GM19463 (cell line): ENCODE measurements at regions not wholly inside any gene's neighbourhood (a gene's known extent, or its start where the extent isn't known, plus 50 kb on each side); places are given as distances from the start of the nearest gene placed in this dataset.

Source experiments
- ATAC-seq: cut with Tn5 transposase; IDR thresholded peaks from one replicate; pipeline ENCODE4 v1.9.1; 2021; ENCODE audit warnings: mild to moderate bottlenecking, moderate library complexity; ENCODE audit not compliant: unreplicated experiment

DNA sequence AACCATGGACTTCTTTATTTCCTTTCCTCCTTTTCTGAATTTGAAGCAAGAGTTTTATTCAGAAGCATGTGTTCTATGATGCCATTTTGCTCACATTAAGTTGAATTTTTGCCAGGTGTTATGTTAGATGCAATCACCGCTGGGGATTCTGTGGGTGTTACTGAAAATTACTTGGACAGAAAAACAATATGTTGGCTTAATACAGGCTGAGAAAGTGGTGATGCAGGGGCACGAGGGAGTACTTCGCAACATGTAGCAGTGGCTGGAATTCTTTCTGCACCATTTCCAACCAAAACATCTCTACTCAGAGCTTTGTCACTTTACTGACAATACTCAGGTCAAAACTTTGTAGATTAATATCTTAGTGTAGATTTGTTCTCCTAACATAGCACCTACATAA is 109.2 kb upstream of the PCDH18 start:
- no peak for ATAC-seq

DNA sequence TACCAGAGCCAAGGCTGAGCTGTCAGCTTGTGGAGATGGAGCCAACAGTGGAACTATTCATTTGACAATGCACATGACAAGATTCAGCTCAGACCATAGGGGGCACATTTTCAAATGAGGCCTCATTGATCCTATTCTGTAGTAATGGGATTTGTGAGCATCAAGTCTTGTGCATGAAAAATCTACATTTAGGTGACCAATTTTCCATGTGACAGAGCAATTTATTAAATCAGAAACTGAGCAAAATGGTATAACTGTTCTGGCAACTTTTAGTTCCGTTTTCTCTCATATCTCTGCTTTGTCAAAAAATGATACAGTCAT is 108.5 kb upstream of the PCDH18 start:
- no peak for ATAC-seq

DNA sequence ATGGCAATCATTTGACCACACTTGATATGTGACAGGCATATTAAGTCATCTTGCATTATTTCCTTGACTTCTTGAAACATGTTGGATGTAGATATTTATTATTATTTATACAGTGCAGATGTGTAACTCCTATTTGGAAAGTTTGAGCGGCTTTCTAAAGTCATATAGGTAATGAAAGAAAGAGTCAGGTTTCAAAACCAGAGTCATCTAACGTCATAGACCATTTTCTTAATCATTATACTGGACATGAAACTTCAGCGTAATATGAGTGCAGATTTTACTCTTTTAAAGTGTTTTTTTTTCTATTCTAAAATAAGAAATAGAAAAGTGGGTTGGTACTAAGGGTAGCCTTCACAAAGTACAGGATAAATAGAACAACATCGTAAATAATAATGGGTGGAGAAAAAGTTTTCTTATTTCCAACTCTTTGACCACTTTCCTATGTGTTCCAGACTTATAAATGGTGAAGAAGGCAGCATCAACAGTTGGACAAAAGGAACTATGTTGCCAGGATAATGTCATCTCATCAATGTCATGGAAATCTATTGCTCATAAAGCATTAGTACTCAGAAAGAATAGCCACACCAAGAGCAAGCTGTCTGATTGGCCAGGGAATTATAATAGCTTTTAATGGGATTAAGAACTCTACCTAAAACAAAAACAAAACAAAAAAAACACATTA is 108.0 kb upstream of the PCDH18 start:
- ATAC-seq, result peak; percentile 56

DNA sequence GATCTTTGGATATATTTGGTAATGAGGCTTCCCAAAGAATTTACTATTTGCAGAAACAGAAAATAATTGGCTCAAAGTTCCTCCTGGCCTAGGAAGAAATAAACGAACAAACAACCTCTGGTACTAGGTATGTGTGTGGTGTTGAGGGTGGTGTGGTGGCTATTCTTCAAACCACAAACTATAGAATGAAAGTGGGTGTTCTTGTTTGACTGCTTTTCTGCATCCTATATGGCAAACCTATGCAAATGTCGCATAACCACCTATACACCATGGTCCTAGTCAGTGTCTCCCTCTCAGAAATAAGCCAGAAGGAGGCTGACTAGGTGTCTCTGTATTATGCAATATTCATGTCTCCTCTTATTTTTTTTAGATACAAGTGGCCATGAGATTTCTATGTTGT is 106.6 kb upstream of the PCDH18 start:
- no peak for ATAC-seq

DNA sequence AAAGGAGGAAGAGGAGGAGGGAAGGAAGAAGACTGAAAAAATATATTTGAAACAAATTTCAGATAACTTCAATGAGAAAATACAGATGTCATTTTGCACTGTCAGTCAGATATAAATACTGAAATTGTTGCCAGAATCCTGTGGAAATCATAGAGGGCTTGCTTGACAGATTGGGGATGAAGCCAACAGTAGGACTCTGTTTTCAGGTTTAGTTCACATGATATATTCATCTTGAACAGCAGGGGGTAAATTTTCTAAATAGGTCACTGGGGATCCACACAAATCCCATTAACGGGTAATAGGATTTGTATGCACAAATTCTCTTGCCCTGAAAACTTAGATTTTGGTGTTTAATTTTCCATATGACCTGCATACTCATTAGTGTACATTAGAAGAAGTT is 103.3 kb upstream of the PCDH18 start:
- ATAC-seq, result no peak

DNA sequence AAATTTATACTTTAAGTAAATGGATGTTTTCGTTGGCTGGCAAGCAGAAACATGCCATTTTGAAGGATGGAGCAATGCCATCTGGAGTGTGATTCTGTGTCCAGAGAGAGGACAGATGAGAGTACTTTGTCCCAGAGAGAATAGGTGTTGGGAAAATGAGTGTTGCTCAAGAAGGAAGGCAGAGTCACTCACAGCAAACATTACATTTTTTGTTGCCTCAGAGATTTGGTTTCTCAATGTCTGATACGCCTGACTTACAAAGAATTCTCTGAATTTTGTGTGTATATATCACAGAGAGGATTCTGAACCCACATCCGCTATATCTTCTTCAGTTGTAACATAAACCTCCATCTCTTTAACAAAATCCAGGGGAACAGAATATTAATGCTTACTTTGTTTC is 102.8 kb upstream of the PCDH18 start:
- ATAC-seq, result no peak

DNA sequence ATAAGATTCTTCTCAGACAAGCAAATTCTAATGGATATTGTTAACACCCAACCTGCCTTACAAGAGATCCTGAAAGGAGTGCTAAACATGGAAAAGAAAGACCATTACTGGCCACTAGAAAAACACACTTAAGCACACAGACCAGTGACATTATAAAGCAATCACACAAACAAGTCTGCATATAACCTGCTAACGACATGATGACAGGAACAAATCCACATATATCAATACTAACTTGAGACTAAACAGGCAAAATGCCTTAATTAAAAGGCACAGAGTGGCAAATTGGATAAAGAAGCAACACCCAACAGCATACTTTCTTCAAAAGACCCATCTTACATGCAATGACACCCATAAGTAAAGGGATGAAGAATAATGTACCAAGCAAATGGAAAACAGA is 100.5 kb upstream of the PCDH18 start:
- ATAC-seq, result no peak

DNA sequence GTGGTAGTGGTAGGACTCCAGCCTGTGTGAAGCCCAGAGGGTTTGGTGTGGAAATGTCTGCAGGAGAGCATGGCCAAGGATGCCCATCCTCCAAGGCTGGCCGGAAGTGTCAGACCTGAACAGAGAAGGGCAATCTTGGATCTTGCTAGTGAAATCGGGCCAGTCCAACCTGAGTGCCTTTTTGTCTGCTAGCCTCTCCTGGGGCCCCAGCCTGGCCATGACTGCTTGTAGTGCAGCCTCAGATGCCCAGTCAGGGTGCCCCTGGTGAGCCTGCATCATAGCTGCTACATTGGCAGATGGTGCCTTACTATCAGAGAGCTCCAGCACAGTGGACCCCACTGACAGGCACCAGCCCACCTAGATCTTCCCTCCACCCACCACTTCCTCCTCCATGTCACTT is 99.3 kb upstream of the PCDH18 start:
- no peak for ATAC-seq

DNA sequence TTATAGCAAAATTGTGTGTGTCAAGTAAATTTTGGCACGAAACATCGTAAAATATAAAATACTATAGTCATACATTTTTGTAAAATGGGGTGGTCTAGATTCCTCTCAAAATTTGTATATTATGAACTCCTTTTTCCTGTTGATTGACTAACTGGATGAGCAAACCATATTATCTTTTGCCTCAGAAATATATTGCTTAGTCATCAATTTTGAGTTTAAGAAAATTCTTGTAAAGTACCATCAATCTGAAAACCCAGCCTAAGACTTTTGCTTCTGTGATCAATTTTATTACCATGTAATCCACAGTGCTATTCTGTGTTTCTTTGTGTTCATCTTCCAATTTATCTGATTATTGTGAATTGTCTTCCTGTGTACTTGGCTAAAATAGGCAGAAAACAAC is 98.0 kb upstream of the PCDH18 start:
- ATAC-seq, result no peak

DNA sequence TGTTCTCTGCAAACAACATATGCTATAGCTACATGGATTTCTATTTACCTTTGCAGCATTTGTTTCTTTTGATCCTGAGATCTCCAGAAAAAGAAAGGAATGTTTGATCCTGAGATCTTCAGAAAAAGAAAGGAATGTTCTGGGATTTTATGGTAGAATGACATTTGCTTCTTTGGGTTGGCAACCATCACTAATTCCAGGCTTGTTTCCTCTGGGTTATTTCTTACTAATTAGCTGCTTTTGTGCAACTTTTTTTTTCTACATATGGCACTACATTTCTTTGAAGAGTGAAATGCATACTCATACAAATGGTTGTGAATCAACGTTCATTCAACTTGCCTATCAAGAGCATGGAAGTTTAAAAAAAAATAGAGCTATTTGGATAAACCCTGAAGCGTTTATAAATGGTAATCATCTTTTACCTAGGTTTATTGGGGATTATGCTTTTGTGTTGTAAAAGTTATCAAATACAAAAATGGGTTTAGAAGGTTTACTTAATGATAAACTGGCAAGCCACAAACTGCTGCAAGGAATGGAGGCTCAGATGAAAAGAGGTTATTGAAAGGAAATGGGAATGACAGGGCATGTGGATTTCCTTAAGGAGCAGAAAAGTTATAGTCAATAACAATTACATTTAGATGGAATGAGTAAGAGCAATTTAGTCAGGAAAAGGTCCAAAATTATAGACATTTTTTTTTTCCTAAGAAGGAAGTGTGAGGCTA is 95.6 kb upstream of the PCDH18 start:
- ATAC-seq, result no peak

DNA sequence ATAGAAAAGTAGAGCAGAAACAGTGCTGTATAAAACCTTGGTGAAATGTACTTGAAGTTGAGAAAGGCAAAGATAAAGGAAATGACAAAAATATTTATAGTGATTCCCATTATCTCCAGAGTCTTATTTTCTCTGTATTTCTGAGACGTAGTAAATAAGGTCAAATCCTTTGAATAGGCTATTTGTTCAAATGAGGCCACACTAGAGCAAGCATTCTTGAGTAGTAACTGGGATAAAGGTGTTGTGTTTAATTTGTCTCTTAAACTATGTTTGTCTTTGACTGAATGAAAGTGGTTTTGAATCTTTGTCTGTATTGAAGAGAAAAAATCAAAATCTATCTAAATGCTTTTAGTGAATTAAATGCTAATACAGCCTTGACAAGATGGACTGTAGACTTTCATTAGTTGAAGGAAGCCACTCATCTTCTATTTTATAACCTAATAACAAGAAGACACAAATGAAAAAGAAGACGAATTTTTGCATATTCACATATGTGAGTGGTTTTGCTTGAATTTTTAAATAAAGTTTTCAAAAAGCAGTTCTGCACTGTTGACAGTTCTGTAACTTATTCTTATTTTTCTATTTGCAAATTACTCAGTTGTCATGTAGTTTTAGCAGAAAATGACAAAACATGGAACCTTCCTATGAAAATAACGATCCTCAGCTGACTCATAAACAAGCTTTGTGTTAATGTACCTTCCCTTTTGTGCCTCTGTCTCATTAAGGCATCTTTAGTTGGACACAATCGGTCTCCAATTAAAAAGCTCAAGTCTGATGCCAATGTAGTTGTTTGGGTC is 94.8 kb upstream of the PCDH18 start:
- ATAC-seq, result no peak

DNA sequence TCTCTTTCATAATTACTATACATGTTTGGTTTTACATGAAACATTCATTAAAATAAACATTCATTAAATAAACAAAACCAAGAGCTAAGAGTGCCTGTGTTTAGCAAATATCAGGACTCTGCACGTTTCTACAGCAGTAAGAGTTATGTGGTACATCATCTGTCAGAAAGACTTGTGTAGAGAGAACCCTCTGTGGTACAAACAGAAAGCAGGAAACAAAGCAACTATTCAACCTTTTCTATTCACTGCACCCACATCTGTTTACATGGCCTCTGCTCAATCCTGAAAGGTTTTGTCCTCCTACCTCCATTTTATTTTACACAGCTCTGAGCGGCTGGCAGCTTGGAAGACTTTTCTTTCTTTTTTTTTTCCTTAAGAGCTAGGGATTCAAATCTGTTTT is 90.7 kb upstream of the PCDH18 start:
- ATAC-seq, result no peak

DNA sequence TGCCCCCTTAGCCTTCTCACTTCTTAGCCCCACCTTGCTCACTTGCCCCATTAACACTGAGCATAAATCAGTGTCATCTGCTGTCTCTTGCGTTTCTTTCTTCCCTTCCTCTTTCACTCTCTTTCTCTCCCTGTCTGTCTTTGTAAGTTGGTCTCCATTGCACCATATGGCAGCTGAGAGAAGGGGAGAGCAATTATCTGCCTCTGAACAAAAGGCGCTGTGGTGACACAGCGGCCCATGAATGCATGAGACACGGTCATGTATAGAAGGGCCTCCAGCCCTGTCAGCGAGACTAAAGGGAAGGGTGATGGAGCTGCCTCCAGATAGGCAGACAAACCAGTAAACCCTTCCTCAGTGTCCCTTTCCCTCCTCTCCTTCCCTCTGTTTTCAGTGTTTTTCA is 88.8 kb upstream of the PCDH18 start:
- ATAC-seq, result no peak

DNA sequence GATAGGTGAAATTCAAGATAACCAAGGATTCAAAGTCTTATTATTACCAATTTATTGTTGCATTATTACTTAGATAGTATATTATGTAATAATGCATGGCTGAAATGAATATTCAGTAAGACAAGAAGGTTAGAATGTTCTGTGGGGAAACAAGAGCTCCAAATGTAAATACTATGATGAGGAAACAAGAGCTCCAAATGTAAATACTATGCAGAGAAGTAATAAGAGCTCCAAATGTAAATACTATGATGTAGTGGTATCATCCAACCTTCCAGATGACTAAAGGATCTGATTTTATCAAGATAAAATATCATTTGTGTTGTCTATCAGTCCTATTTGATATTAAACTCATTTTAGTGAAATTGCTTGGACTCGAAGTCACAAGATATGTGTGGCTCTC is 82.2 kb upstream of the PCDH18 start:
- ATAC-seq, result no peak

DNA sequence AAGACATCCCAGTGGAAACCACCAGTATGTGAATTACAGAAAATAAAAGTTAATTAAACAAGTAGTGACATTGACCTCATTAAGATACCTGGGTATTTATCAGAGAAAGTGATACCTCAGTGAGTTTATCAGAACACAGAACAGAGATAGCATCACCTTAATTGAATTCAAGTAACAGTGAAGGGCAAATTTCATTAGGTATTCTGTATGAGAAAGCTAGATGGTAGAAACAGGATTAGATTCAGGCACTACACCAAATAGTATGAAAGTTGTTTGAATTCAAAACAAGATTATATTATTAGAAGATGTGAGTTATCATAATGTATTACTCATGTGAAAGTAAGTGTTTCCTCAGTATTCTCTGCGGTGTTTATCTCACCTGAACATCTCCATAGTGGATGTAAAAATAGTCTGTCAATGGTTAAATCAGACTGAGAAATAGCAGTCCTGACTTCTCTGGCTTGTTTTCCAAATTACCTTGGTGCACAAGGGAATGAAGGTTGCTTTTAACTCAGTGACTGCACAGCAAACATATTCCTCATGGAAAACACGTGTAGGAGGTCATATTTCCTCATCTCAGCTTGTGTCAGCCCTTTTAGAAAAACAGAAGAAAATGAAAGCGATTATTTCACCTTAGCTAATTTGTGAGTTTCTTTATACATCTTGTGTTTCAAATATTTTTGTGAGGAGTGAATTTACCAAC is 79.9 kb upstream of the PCDH18 start:
- ATAC-seq, result no peak

DNA sequence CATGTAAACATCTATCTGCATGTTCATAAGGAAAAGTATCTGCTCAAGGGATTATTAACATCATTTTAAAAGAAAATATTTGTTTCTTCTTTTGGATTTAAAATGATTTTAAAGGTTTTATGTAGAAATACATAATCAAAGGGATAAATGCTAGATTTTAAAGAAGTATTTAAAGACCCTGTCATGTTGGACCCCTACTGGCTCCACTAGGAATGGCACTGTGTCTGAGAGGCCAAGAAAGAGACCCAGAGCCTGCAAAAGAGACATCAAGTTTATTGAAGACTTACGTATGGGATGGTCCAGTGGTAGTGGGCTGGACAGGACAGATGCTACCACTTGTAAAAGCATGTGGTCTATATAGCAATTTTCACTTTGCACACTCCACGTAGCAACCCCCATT is 78.7 kb upstream of the PCDH18 start:
- no peak for ATAC-seq

DNA sequence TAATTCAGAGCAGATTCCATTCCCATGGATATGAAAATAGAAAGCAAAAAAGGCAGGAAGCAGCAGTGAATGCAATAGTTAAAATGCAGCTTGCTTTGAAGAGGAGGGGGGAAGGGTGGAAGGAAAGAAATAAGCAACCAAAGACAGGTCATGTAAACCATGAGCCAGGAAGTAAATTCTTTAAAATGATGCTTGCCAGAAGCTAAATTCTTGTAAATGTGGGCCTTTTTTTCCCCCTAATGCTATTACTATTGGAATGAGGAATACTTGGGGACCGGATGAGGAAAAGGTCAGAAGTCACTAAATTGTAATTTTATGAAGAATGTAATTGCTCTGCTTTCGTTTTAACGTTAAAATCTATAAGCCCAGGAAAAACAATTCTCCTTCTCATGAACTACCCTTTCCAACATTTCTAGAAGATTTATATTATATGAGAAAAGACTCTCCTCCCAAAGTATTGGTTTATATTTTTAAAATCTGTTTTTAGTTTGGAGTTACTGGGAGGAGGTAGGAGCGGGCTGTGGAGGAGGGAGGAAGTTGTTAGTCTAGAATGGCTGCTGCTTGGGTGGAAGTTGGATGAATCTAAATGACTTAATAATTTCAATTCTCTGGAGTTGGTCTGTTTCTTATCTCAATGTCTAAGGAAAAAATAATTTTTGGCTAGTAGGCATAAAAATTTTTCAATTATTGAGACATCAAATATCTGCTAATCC is 77.6 kb upstream of the PCDH18 start:
- ATAC-seq, result no peak

DNA sequence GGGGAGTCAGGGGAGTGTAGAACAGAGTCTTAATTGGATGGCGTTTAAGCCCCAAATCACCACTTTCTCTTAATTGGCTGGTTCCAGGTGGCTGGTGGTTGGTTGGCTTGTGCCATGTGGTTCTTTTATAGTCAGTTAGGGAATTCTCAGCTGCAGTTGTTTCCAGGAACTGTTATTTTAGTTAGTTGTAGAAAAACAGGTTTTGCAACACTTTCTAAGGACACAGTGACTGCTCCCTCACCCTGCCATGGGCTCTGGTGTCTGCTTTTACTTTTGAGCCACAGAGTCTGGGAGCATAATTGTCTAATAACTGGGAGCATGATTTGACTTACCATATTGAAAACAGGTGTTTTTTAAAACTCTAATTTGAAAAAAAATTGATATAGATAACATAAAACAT is 75.8 kb upstream of the PCDH18 start:
- ATAC-seq, result no peak

DNA sequence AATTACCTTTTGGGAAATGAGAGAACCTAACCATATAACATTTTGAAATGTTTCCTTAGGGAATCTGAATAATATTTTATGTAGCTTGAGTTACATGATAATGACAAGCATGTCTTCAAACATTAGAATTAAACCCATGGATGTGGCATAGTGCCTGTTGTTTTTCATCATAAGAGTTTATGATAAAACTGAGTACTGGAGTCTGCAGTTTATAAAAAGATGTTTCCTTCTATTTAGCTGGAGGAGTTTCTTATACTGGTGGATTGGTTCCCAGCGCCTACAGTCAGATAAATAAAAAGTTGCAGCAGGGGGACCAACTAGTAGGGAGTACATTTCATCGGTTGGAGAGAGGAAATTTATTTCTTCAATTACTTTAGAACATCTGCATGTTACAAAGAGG is 70.1 kb upstream of the PCDH18 start:
- ATAC-seq, result no peak

DNA sequence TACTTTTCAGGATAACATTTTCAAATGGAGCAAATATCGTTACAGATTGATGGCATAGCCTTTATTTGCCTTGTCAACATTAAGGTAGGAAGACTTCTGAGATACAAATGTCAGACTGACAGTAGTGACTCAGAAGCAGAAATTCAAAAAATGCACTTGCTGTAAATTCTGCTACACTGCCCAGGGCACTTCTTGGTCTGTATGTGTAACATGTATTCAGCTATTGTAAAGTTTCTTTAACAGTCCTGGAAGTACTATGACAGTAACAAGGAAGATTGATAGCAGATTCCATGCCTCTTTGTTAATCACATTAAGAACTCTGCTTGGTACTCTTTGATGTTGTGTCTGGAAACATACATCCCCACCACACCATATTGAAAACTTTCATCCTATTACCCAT is 69.6 kb upstream of the PCDH18 start:
- no peak for ATAC-seq

DNA sequence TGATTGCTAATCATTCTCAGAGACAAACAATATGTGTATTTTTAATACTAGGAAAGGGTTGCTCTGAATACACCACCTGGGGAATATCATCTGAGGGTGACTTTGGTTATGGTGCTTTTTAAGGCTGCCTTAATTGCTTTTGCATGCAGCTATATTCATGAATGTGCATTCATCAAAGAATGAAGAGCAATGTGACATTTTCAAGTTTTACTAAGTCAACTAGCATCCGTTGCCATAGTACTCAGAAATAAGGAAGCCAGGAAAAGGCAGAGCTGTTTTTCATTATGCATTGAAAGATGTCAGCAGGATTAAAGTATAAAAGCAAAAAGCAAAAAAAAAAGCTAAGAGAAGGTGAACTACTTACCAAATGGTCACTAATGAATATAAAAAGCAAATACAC is 67.4 kb upstream of the PCDH18 start:
- no peak for ATAC-seq
